Activated naive CD8-positive, alpha-beta T cell treated with anti-CD3 and anti-CD28 coated beads, Interleukin-2, amount 50 U/mL, for 24 hours (primary cell): ENCODE measurements at regions not wholly inside any gene's neighbourhood (a gene's known extent, or its start where the extent isn't known, plus 50 kb on each side); places are given as distances from the start of the nearest gene placed in this dataset.

Source experiments
- ATAC-seq: fragments of 150-1000 bp; cut with Tn5 transposase; one replicate; pipeline ENCODE4 v1.10.0; 2021
- DNase-seq: peaks from one replicate; pipeline ENCODE4 v3.0.0; 2021
- H3K27ac Mint-ChIP-seq: one replicate; pipeline ENCODE4 v1.8.0; 2021; ENCODE audit warnings: mild to moderate bottlenecking, mixed read lengths
- H3K27me3 Mint-ChIP-seq: one replicate; pipeline ENCODE4 v1.8.0; 2021; ENCODE audit warnings: mixed read lengths
- H3K36me3 Mint-ChIP-seq: one replicate; pipeline ENCODE4 v1.8.0; 2021; ENCODE audit warnings: low read depth, mixed read lengths
- H3K4me1 Mint-ChIP-seq: one replicate; pipeline ENCODE4 v1.8.0; 2021; ENCODE audit warnings: mixed read lengths
- H3K4me3 Mint-ChIP-seq: one replicate; pipeline ENCODE4 v1.8.0; 2021; ENCODE audit warnings: mild to moderate bottlenecking, moderate library complexity, mixed read lengths
- H3K9me3 Mint-ChIP-seq: one replicate; pipeline ENCODE4 v1.8.0; 2021; ENCODE audit warnings: mixed read lengths

GRCh38 chr11:130644187-130644586 lies 195.7 kb downstream of the ADAMTS15 start:
- Mint-ChIP-seq H3K36me3 (no peaks in the 10 kb centered on the region), H3K27ac (no peak overlapping the region), H3K27me3 (peaks cover 11% of the 10 kb centered on the region), H3K4me1 (no peaks in the 10 kb centered on the region), H3K4me3 (no peak overlapping the region), H3K9me3 (no peaks in the 10 kb centered on the region)
- no peak for ATAC-seq
- DNase-seq = no peak

GRCh38 chr11:130645164-130645842 lies 196.9 kb downstream of the ADAMTS15 start:
- Mint-ChIP-seq H3K4me1 (no peaks in the 10 kb centered on the region), H3K27ac (no peak overlapping the region)
- no peak for DNase-seq

GRCh38 chr11:130645843-130646197 lies 197.4 kb downstream of the ADAMTS15 start:
- peaks cover 5% of the 10 kb centered on the region for H3K27me3 Mint-ChIP-seq
- H3K4me1 Mint-ChIP-seq = no peaks in the 10 kb centered on the region
- no peaks in the 10 kb centered on the region for H3K36me3 Mint-ChIP-seq
- H3K9me3 Mint-ChIP-seq = no peaks in the 10 kb centered on the region
- no peak overlapping the region for H3K4me3 Mint-ChIP-seq
- DNase-seq = no peak
- ATAC-seq = no peak
- H3K27ac Mint-ChIP-seq = no peak overlapping the region

More at GRCh38 chr11:130645164-130645842, 196.9 kb downstream of the ADAMTS15 start:
- no peaks in the 10 kb centered on the region for H3K36me3 Mint-ChIP-seq
- no peak for ATAC-seq
- no peak overlapping the region for H3K4me3 Mint-ChIP-seq
- peaks cover 5% of the 10 kb centered on the region for H3K27me3 Mint-ChIP-seq
- H3K9me3 Mint-ChIP-seq = no peaks in the 10 kb centered on the region

GRCh38 chr11:130646881-130647280 lies 198.4 kb downstream of the ADAMTS15 start:
- H3K27me3 Mint-ChIP-seq = peaks cover 5% of the 10 kb centered on the region
- DNase-seq (no peak), ATAC-seq (no peak)
- H3K4me1 Mint-ChIP-seq = no peaks in the 10 kb centered on the region
- H3K27ac Mint-ChIP-seq = no peak overlapping the region
- no peaks in the 10 kb centered on the region for H3K36me3 Mint-ChIP-seq
- H3K9me3 Mint-ChIP-seq = no peaks in the 10 kb centered on the region
- no peak overlapping the region for H3K4me3 Mint-ChIP-seq

- no peak overlapping the region for H3K27ac Mint-ChIP-seq
- H3K27me3 Mint-ChIP-seq = peaks cover 5% of the 10 kb centered on the region
- DNase-seq (no peak), ATAC-seq (no peak)
- H3K36me3 Mint-ChIP-seq = no peaks in the 10 kb centered on the region
- H3K4me3 Mint-ChIP-seq = no peak overlapping the region
- H3K4me1 Mint-ChIP-seq = no peaks in the 10 kb centered on the region
- H3K9me3 Mint-ChIP-seq = no peaks in the 10 kb centered on the region
These were observed 198.9 kb downstream of the ADAMTS15 start for GRCh38 chr11:130647371-130647770.

GRCh38 chr11:130649801-130650200 lies 201.4 kb downstream of the ADAMTS15 start:
- no peak for ATAC-seq

GRCh38 chr11:130650456-130651030 lies 202.1 kb downstream of the ADAMTS15 start:
- DNase-seq (no peak), ATAC-seq (no peak)
- Mint-ChIP-seq H3K27ac (no peak overlapping the region), H3K4me1 (no peaks in the 10 kb centered on the region), H3K4me3 (no peak overlapping the region), H3K9me3 (no peaks in the 10 kb centered on the region), H3K36me3 (no peaks in the 10 kb centered on the region), H3K27me3 (peaks cover 5% of the 10 kb centered on the region)

More at GRCh38 chr11:130649801-130650200, 201.4 kb downstream of the ADAMTS15 start:
- Mint-ChIP-seq H3K27me3 (peaks cover 5% of the 10 kb centered on the region), H3K4me3 (no peak overlapping the region), H3K9me3 (no peaks in the 10 kb centered on the region), H3K36me3 (no peaks in the 10 kb centered on the region), H3K27ac (no peak overlapping the region), H3K4me1 (no peaks in the 10 kb centered on the region)
- DNase-seq = no peak

- Mint-ChIP-seq H3K9me3 (peaks cover 5% of the 10 kb centered on the region), H3K27me3 (peaks cover 5% of the 10 kb centered on the region), H3K4me1 (no peaks in the 10 kb centered on the region), H3K36me3 (no peaks in the 10 kb centered on the region), H3K27ac (no peak overlapping the region), H3K4me3 (no peak overlapping the region)
- no peak for ATAC-seq
- no peak for DNase-seq
These were observed 202.8 kb downstream of the ADAMTS15 start for GRCh38 chr11:130651066-130651855.

GRCh38 chr11:130652671-130653335 lies 204.4 kb downstream of the ADAMTS15 start:
- no peaks in the 10 kb centered on the region for H3K27me3 Mint-ChIP-seq
- no peaks in the 10 kb centered on the region for H3K36me3 Mint-ChIP-seq
- H3K4me1 Mint-ChIP-seq = no peaks in the 10 kb centered on the region
- peaks cover 11% of the 10 kb centered on the region for H3K9me3 Mint-ChIP-seq
- H3K4me3 Mint-ChIP-seq = no peak overlapping the region
- DNase-seq (no peak), ATAC-seq (no peak)
- no peak overlapping the region for H3K27ac Mint-ChIP-seq

- H3K9me3 Mint-ChIP-seq = peaks cover 11% of the 10 kb centered on the region
- H3K27me3 Mint-ChIP-seq = no peaks in the 10 kb centered on the region
- no peak for ATAC-seq
- no peaks in the 10 kb centered on the region for H3K4me1 Mint-ChIP-seq
- H3K27ac Mint-ChIP-seq = no peak overlapping the region
- no peaks in the 10 kb centered on the region for H3K36me3 Mint-ChIP-seq
- no peak for DNase-seq
- H3K4me3 Mint-ChIP-seq = no peak overlapping the region
These were observed 205.6 kb downstream of the ADAMTS15 start for GRCh38 chr11:130653838-130654636.

GRCh38 chr11:130655300-130655699 lies 206.9 kb downstream of the ADAMTS15 start:
- no peaks in the 10 kb centered on the region for H3K4me1 Mint-ChIP-seq
- peaks cover 11% of the 10 kb centered on the region for H3K9me3 Mint-ChIP-seq
- H3K27ac Mint-ChIP-seq = no peak overlapping the region
- no peaks in the 10 kb centered on the region for H3K36me3 Mint-ChIP-seq
- no peak for DNase-seq
- no peak overlapping the region for H3K4me3 Mint-ChIP-seq
- no peaks in the 10 kb centered on the region for H3K27me3 Mint-ChIP-seq
- ATAC-seq = no peak

- ATAC-seq = no peak
- Mint-ChIP-seq H3K27me3 (peaks cover 4% of the 10 kb centered on the region), H3K9me3 (no peaks in the 10 kb centered on the region), H3K4me1 (no peaks in the 10 kb centered on the region), H3K36me3 (no peaks in the 10 kb centered on the region), H3K27ac (no peak overlapping the region), H3K4me3 (no peak overlapping the region)
- DNase-seq = no peak
These were observed 218.4 kb downstream of the ADAMTS15 start for GRCh38 chr11:130666781-130667251.

GRCh38 chr11:130668751-130669150 lies 220.3 kb downstream of the ADAMTS15 start:
- no peak for DNase-seq
- Mint-ChIP-seq H3K27me3 (peaks cover 4% of the 10 kb centered on the region), H3K4me1 (no peaks in the 10 kb centered on the region), H3K4me3 (no peak overlapping the region), H3K36me3 (no peaks in the 10 kb centered on the region), H3K27ac (no peak overlapping the region), H3K9me3 (no peaks in the 10 kb centered on the region)
- ATAC-seq = no peak

- ATAC-seq (no peak), DNase-seq (no peak)
- Mint-ChIP-seq H3K4me1 (no peaks in the 10 kb centered on the region), H3K27me3 (peaks cover 4% of the 10 kb centered on the region), H3K36me3 (no peaks in the 10 kb centered on the region), H3K9me3 (no peaks in the 10 kb centered on the region), H3K27ac (no peak overlapping the region), H3K4me3 (no peak overlapping the region)
These were observed 221.8 kb downstream of the ADAMTS15 start for GRCh38 chr11:130670200-130670599.
